GM19463 (cell line): ENCODE measurements at regions not wholly inside any gene's neighbourhood (a gene's known extent, or its start where the extent isn't known, plus 50 kb on each side); places are given as distances from the start of the nearest gene placed in this dataset.
"Not testable (repeated sequence)": the region's sequence is repeated elsewhere in the genome, so short reads cannot be mapped to it uniquely, and the experiment has no call there.

ENCODE experiments used
- ATAC-seq: cut with Tn5 transposase; IDR thresholded peaks from one replicate; pipeline ENCODE4 v1.9.1; 2021; ENCODE audit warnings: mild to moderate bottlenecking, moderate library complexity; ENCODE audit not compliant: unreplicated experiment

GRCh38 chr2:52423655-52424054 is 1343.9 kb upstream of the CHAC2 start:
- ATAC-seq, result no peak

GRCh38 chr2:52423111-52423510 is 1344.5 kb upstream of the CHAC2 start:
- ATAC-seq, result no peak

- no peak for ATAC-seq
Observed at GRCh38 chr2:52416340-52416739, 1351.3 kb upstream of the CHAC2 start.

- no peak for ATAC-seq
Observed at GRCh38 chr2:52414561-52415295, 1352.9 kb upstream of the CHAC2 start.

GRCh38 chr2:52409308-52410118 is 1358.1 kb upstream of the CHAC2 start:
- not testable (repeated sequence) for ATAC-seq

GRCh38 chr2:52405980-52406379 is 1361.6 kb upstream of the CHAC2 start:
- no peak for ATAC-seq

- ATAC-seq, result no peak
Observed at GRCh38 chr2:52404866-52405265, 1362.7 kb upstream of the CHAC2 start.

- ATAC-seq, result no peak
Observed at GRCh38 chr2:52404046-52404445, 1363.6 kb upstream of the CHAC2 start.

GRCh38 chr2:52402128-52402527 is 1365.5 kb upstream of the CHAC2 start:
- no peak for ATAC-seq

GRCh38 chr2:52396836-52397235 is 1364.9 kb upstream of the NRXN1 start:
- ATAC-seq, result no peak

- ATAC-seq, result no peak
Observed at GRCh38 chr2:52395912-52396311, 1364.0 kb upstream of the NRXN1 start.

GRCh38 chr2:52391621-52392020 is 1359.7 kb upstream of the NRXN1 start:
- no peak for ATAC-seq

GRCh38 chr2:52390651-52391050 is 1358.7 kb upstream of the NRXN1 start:
- no peak for ATAC-seq

- ATAC-seq, result no peak
Observed at GRCh38 chr2:52387937-52388590, 1356.1 kb upstream of the NRXN1 start.

- no peak for ATAC-seq
Observed at GRCh38 chr2:52386433-52387030, 1354.6 kb upstream of the NRXN1 start.

- no peak for ATAC-seq
Observed at GRCh38 chr2:52383541-52383940, 1351.6 kb upstream of the NRXN1 start.

GRCh38 chr2:52369178-52369577 is 1337.2 kb upstream of the NRXN1 start:
- no peak for ATAC-seq

GRCh38 chr2:52368141-52368540 is 1336.2 kb upstream of the NRXN1 start:
- no peak for ATAC-seq

- no peak for ATAC-seq
Observed at GRCh38 chr2:52365946-52366345, 1334.0 kb upstream of the NRXN1 start.

GRCh38 chr2:52356556-52356955 is 1324.6 kb upstream of the NRXN1 start:
- no peak for ATAC-seq

GRCh38 chr2:52347292-52347691 is 1315.4 kb upstream of the NRXN1 start:
- ATAC-seq, result no peak
